Mucosa of descending colon (tissue), 3 donors: ENCODE measurements at regions not wholly inside any gene's neighbourhood (a gene's known extent, or its start where the extent isn't known, plus 50 kb on each side); places are given as distances from the start of the nearest gene placed in this dataset.

Source experiments
- ATAC-seq: fragments of 200-7000 bp; cut with Tn5 transposase; one replicate; pipeline ENCODE4 v1.9.1; 2020; ENCODE audit warnings: mild to moderate bottlenecking, moderate library complexity
- DNase-seq, 3 donors: peaks; one replicate each; pipeline ENCODE4 v3.0.0-alpha.2; 2020
- H3K36me3 ChIP-seq: fragments of 200-600 bp; one replicate; pipeline ENCODE4 v1.8.0; 2021; ENCODE audit warnings: low read depth, mild to moderate bottlenecking
- H3K4me1 ChIP-seq: fragments of 200-600 bp; one replicate; pipeline ENCODE4 v1.8.0; 2021; ENCODE audit warnings: low read depth, mild to moderate bottlenecking
- H3K4me3 ChIP-seq: fragments of 200-600 bp; one replicate; pipeline ENCODE4 v1.8.0; 2021; ENCODE audit warnings: mild to moderate bottlenecking
- H3K9me3 ChIP-seq: fragments of 200-600 bp; one replicate; pipeline ENCODE4 v1.8.0; 2021; ENCODE audit warnings: mild to moderate bottlenecking
- intact Hi-C, 2 donors: fragments of 100-400 bp; cut with DNase I in 1 of 2; cut with micrococcal nuclease in 1 of 2; formaldehyde crosslinking; loops; one replicate each; pipeline versions ENCODE4 v1.11.0 to v1.11.1; 2022; cut with DNase I, micrococcal nuclease
- TF ChIP-seq, protein P1 (sequence below): fragments of 200-600 bp; IDR thresholded peaks from one replicate; pipeline ENCODE4 v1.8.0; 2022; ENCODE audit warnings: antibody characterized with exemption, mild to moderate bottlenecking
- donor health status: DM: no; HTN: no; CAD: no; lungs with moderate emphysema.
- donor health status: DM: no; HTN: no; CAD: no.
- donor health status: DM: no; HTN: yes; CAD: no.

DNA sequence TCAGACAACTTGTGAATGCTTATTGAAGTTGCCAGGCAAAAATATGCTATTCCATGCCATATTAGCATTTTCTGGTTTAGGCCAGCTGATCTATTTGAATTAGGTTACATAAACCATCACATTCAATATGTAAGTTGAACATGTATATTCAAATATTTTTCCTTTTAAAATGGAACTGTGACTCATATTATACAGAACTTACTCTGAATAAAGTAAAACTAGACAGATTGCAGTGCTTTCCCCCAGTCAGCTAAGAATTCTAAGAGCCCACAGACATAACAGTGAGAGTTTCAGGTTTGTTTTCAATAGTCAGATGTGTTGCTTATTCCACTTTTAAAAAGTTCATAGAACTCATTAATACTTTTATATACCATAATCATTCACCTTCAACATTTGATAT is 119.8 kb downstream of the MGST1 start:
- DNase-seq (no peak), ATAC-seq (no peak)
- Histone ChIP-seq H3K9me3 (no peaks in the 10 kb centered on the region), H3K4me1 (no peaks in the 10 kb centered on the region), H3K4me3 (no peak overlapping the region), H3K36me3 (no peaks in the 10 kb centered on the region)
- intact Hi-C loops = no loop called here
- TF ChIP-seq, protein P1, sequence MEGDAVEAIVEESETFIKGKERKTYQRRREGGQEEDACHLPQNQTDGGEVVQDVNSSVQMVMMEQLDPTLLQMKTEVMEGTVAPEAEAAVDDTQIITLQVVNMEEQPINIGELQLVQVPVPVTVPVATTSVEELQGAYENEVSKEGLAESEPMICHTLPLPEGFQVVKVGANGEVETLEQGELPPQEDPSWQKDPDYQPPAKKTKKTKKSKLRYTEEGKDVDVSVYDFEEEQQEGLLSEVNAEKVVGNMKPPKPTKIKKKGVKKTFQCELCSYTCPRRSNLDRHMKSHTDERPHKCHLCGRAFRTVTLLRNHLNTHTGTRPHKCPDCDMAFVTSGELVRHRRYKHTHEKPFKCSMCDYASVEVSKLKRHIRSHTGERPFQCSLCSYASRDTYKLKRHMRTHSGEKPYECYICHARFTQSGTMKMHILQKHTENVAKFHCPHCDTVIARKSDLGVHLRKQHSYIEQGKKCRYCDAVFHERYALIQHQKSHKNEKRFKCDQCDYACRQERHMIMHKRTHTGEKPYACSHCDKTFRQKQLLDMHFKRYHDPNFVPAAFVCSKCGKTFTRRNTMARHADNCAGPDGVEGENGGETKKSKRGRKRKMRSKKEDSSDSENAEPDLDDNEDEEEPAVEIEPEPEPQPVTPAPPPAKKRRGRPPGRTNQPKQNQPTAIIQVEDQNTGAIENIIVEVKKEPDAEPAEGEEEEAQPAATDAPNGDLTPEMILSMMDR = no peak

DNA sequence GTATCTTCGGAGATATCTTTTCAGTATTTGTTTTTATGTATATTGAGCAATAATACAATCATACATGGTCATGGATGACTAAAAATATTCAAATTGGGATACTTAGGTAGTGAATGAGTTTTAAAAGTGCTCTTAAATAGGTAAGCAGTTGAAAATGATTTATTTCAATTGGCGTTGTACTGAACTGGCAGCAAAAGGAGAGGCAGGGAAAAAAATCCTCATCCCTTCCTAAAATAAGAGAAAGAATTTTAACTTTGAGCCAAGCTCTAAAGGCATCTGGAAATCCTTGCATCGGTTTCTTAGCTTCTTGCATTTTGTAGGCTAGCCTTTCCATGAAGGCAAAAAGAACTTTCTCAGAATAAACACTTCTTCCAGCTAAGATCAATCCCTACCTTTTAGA is 125.2 kb downstream of the MGST1 start:
- H3K4me1 ChIP-seq = no peaks in the 10 kb centered on the region

GRCh38 chr12:16473610-16474326 is 126.3 kb downstream of the MGST1 start:
- ATAC-seq = no peak
- Histone ChIP-seq H3K36me3 (no peaks in the 10 kb centered on the region), H3K4me3 (no peak overlapping the region), H3K4me1 (no peaks in the 10 kb centered on the region), H3K9me3 (no peaks in the 10 kb centered on the region)
- intact Hi-C loops = no loop called here
- TF ChIP-seq, protein P1 = no peak
- DNase-seq = no peak

More for the DNA sequence above, 125.2 kb downstream of the MGST1 start:
- Histone ChIP-seq H3K4me3 (no peak overlapping the region), H3K9me3 (no peaks in the 10 kb centered on the region), H3K36me3 (no peaks in the 10 kb centered on the region)
- TF ChIP-seq, protein P1 = no peak
- DNase-seq = no peak
- ATAC-seq = no peak
- intact Hi-C loops = no loop called here

- H3K9me3 ChIP-seq = no peaks in the 10 kb centered on the region
- TF ChIP-seq, protein P1 = no peak
- H3K36me3 ChIP-seq = no peaks in the 10 kb centered on the region
- no peaks in the 10 kb centered on the region for H3K4me1 ChIP-seq
- intact Hi-C loops = no loop called here
- ATAC-seq (no peak), DNase-seq (no peak)
- no peak overlapping the region for H3K4me3 ChIP-seq
These were observed 127.4 kb downstream of the MGST1 start for GRCh38 chr12:16474801-16475200.

- intact Hi-C loops = no loop called here
- Histone ChIP-seq H3K36me3 (no peaks in the 10 kb centered on the region), H3K4me1 (no peaks in the 10 kb centered on the region), H3K9me3 (no peaks in the 10 kb centered on the region), H3K4me3 (no peak overlapping the region)
- ATAC-seq (no peak), DNase-seq (no peak)
- TF ChIP-seq, protein P1 = no peak
These were observed 128.1 kb downstream of the MGST1 start for GRCh38 chr12:16475521-16475920.

- H3K4me1 ChIP-seq = no peaks in the 10 kb centered on the region
- peaks cover 4% of the 10 kb centered on the region for H3K9me3 ChIP-seq
- TF ChIP-seq, protein P1 = no peak
- intact Hi-C loops = no loop called here
- ATAC-seq (no peak), DNase-seq (no peak)
- no peaks in the 10 kb centered on the region for H3K36me3 ChIP-seq
- no peak overlapping the region for H3K4me3 ChIP-seq
These were observed 123.2 kb downstream of the LMO3 start for GRCh38 chr12:16482726-16483125.
